Smooth muscle cell (in vitro differentiated cells): ENCODE measurements at regions not wholly inside any gene's neighbourhood (a gene's known extent, or its start where the extent isn't known, plus 50 kb on each side); places are given as distances from the start of the nearest gene placed in this dataset.
"Not testable (repeated sequence)": the region's sequence is repeated elsewhere in the genome, so short reads cannot be mapped to it uniquely, and the experiment has no call there.

Experiments
- DNase-seq: peaks from one replicate; lab custom pipeline; 2025; ENCODE audit not compliant: unreplicated experiment; lab: John Stamatoyannopoulos, UW
- H2AFZ ChIP-seq: fragments of 200-600 bp; sonication (generic); 2 replicates; pipeline ENCODE4 v1.6.0; 2016; ENCODE audit warnings: antibody characterized with exemption, low read depth, mild to moderate bottlenecking
- H3F3A ChIP-seq: fragments of 200-600 bp; sonication (generic); 2 replicates; pipeline ENCODE4 v1.6.0; 2017; ENCODE audit warnings: antibody characterized with exemption, low read depth
- H3K27ac ChIP-seq: fragments of 200-600 bp; sonication (generic); 2 replicates; pipeline ENCODE4 v1.5.1; 2016; ENCODE audit warnings: low read depth, mild to moderate bottlenecking
- H3K27me3 ChIP-seq: fragments of 200-600 bp; sonication (generic); 2 replicates; pipeline ENCODE4 v1.6.1; 2016; ENCODE audit warnings: low read depth, mild to moderate bottlenecking
- H3K36me3 ChIP-seq: fragments of 200-600 bp; sonication (generic); 2 replicates; pipeline ENCODE4 v1.5.1; 2016; ENCODE audit warnings: low read depth
- H3K4me1 ChIP-seq: fragments of 200-600 bp; sonication (generic); 2 replicates; pipeline ENCODE4 v1.5.1; 2016; ENCODE audit warnings: low read depth
- H3K4me2 ChIP-seq: fragments of 200-600 bp; sonication (generic); 2 replicates; pipeline ENCODE4 v1.6.0; 2016; ENCODE audit warnings: mild to moderate bottlenecking
- H3K4me3 ChIP-seq: fragments of 200-600 bp; sonication (generic); 2 replicates; pipeline ENCODE4 v1.5.1; 2016; ENCODE audit warnings: mild to moderate bottlenecking
- H3K79me2 ChIP-seq: fragments of 200-600 bp; sonication (generic); 2 replicates; pipeline ENCODE4 v1.6.0; 2016; ENCODE audit warnings: low read depth, mild to moderate bottlenecking
- H3K9ac ChIP-seq: fragments of 200-600 bp; sonication (generic); 2 replicates; pipeline ENCODE4 v1.6.0; 2016; ENCODE audit warnings: low read depth
- H3K9me3 ChIP-seq: fragments of 200-600 bp; sonication (generic); replicated peaks from 2 replicates; pipeline ENCODE4 v1.5.1; 2016; ENCODE audit warnings: low read depth
- H4K20me1 ChIP-seq: fragments of 200-600 bp; sonication (generic); 2 replicates; pipeline ENCODE4 v1.6.0; 2016; ENCODE audit warnings: low read depth
- CTCF ChIP-seq: fragments of 200-600 bp; sonication (generic); IDR thresholded peaks from 2 replicates; pipeline ENCODE4 v1.5.1; 2017; ENCODE audit warnings: borderline replicate concordance, mild to moderate bottlenecking, antibody characterized with exemption; ENCODE audit not compliant: insufficient read depth, poor library complexity, severe bottlenecking
- WGBS: methylation state at CpG from one replicate; pipeline ENCODE4 v1.1.7; 2016; ENCODE audit warnings: low lambda C conversion rate; 5-methylcytosine and 5-hydroxymethylcytosine counted together

- no peaks in the 10 kb centered on the region for H3F3A ChIP-seq
- H3K79me2 ChIP-seq = no peaks in the 10 kb centered on the region
- no peak for TF ChIP-seq CTCF
- no peaks in the 10 kb centered on the region for H4K20me1 ChIP-seq
- no peaks in the 10 kb centered on the region for H3K36me3 ChIP-seq
- H3K9me3 ChIP-seq = no peaks in the 10 kb centered on the region
- no peak overlapping the region for H2AFZ ChIP-seq
- no peak overlapping the region for H3K9ac ChIP-seq
- H3K27me3 ChIP-seq = no peaks in the 10 kb centered on the region
- H3K4me3 ChIP-seq = no peak overlapping the region
- 57% methylated on average over 2 of the region's 2 CpGs for WGBS
- no peak overlapping the region for H3K27ac ChIP-seq
- H3K4me2 ChIP-seq = no peak overlapping the region
- no peak for DNase-seq
- H3K4me1 ChIP-seq = no peaks in the 10 kb centered on the region
These were observed 1646.7 kb upstream of the B3GALT2 start for GRCh38 chr1:194833111-194833510.

- not testable (repeated sequence) for H4K20me1 ChIP-seq, H3F3A ChIP-seq, H3K27me3 ChIP-seq, H3K79me2 ChIP-seq, H3K27ac ChIP-seq, H2AFZ ChIP-seq, H3K4me1 ChIP-seq, H3K36me3 ChIP-seq, H3K9me3 ChIP-seq, H3K4me3 ChIP-seq, H3K9ac ChIP-seq, DNase-seq, H3K4me2 ChIP-seq
- 95% methylated on average over 1 of the region's 1 CpG for WGBS
These were observed 1645.2 kb upstream of the B3GALT2 start for GRCh38 chr1:194831595-194831994.

- Histone ChIP-seq H3K79me2 (no peaks in the 10 kb centered on the region), H3K27me3 (no peaks in the 10 kb centered on the region)
These were observed 1644.0 kb upstream of the B3GALT2 start for GRCh38 chr1:194830387-194830786.

GRCh38 chr1:194829492-194829891 is 1643.1 kb upstream of the B3GALT2 start:
- no peak for DNase-seq
- TF ChIP-seq CTCF = no peak

More at GRCh38 chr1:194830387-194830786, 1644.0 kb upstream of the B3GALT2 start:
- H3K9ac ChIP-seq = no peak overlapping the region
- H3F3A ChIP-seq = no peaks in the 10 kb centered on the region
- no peak for TF ChIP-seq CTCF
- no peaks in the 10 kb centered on the region for H3K4me1 ChIP-seq
- no peak for DNase-seq
- no peaks in the 10 kb centered on the region for H3K36me3 ChIP-seq
- H2AFZ ChIP-seq = no peak overlapping the region
- H3K9me3 ChIP-seq = no peaks in the 10 kb centered on the region
- no peak overlapping the region for H3K4me2 ChIP-seq
- H4K20me1 ChIP-seq = no peaks in the 10 kb centered on the region
- no peak overlapping the region for H3K27ac ChIP-seq
- H3K4me3 ChIP-seq = no peak overlapping the region

More at GRCh38 chr1:194829492-194829891, 1643.1 kb upstream of the B3GALT2 start:
- Histone ChIP-seq H3F3A (no peaks in the 10 kb centered on the region), H3K27ac (no peak overlapping the region), H3K36me3 (no peaks in the 10 kb centered on the region), H3K9ac (no peak overlapping the region), H3K4me3 (no peak overlapping the region), H2AFZ (no peak overlapping the region), H3K4me2 (no peak overlapping the region), H3K79me2 (no peaks in the 10 kb centered on the region), H3K27me3 (no peaks in the 10 kb centered on the region), H3K9me3 (no peaks in the 10 kb centered on the region), H3K4me1 (no peaks in the 10 kb centered on the region), H4K20me1 (no peaks in the 10 kb centered on the region)
